ENCODE measurements at regions not wholly inside any gene's neighbourhood (a gene's known extent, or its start where the extent isn't known, plus 50 kb on each side); places are given as distances from the start of the nearest gene placed in this dataset.

DNA sequence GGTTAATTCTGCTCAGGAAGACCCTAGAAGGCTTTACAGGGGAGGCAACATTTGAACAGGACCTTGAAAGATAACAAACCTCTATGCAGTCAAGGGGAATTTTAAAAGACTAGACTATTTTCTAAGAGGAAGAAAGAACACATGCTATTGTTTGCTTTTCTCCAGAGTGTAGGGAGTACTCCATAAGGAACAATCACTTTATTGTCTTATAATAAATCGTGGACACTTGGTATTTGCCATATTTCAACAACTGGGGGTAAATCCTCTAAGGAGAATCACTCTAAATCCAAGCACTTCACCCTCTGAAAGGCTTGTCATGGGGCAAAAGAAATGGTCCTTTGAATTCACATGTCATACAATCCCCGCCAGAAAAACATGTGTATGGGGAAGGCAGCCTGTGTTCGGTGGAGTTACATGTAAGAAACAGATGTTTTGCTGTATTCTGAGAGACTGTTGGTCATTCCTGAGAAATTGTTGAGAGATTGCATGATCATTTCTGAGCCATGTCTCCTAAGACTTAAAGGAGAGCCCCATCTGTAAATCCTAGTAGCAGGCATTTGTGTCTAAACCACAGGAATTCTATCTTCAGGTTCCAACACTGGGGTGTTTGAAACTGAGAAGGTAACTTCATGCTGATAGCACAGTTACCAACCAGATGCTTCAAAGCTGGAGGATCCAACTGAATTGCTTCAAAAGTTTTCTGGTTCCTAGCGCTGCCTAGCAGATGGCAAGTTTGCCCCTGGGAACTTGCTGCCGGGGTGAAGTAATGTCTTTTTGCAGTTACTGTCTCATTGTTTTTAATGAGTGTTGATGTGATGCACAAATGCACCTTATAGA, 66.8 kb downstream of the FZD4 start:
- TF ChIP-seq, protein P1, sequence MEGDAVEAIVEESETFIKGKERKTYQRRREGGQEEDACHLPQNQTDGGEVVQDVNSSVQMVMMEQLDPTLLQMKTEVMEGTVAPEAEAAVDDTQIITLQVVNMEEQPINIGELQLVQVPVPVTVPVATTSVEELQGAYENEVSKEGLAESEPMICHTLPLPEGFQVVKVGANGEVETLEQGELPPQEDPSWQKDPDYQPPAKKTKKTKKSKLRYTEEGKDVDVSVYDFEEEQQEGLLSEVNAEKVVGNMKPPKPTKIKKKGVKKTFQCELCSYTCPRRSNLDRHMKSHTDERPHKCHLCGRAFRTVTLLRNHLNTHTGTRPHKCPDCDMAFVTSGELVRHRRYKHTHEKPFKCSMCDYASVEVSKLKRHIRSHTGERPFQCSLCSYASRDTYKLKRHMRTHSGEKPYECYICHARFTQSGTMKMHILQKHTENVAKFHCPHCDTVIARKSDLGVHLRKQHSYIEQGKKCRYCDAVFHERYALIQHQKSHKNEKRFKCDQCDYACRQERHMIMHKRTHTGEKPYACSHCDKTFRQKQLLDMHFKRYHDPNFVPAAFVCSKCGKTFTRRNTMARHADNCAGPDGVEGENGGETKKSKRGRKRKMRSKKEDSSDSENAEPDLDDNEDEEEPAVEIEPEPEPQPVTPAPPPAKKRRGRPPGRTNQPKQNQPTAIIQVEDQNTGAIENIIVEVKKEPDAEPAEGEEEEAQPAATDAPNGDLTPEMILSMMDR (conservative IDR thresholded peaks at IDR 0.05; ENCODE audit: low read depth, low read length) = no peak
- TF ChIP-seq EZH2 (IDR thresholded peaks at IDR 0.05; ENCODE audit: borderline replicate concordance, low read depth, low read length, poor library complexity, severe bottlenecking) = no peak
